GM21390 (cell line): ENCODE measurements at regions not wholly inside any gene's neighbourhood (a gene's known extent, or its start where the extent isn't known, plus 50 kb on each side); places are given as distances from the start of the nearest gene placed in this dataset.

ENCODE experiments used
- ATAC-seq: cut with Tn5 transposase; IDR thresholded peaks from one replicate; pipeline ENCODE4 v1.9.1; 2021; ENCODE audit not compliant: unreplicated experiment

- ATAC-seq, result no peak
These were observed 88.4 kb downstream of the VEGFA start for GRCh38 chr6:43858161-43859153.

GRCh38 chr6:43856005-43856765, 86.2 kb downstream of the VEGFA start:
- ATAC-seq, result no peak

- no peak for ATAC-seq
These were observed 85.2 kb downstream of the VEGFA start for GRCh38 chr6:43855247-43855646.

GRCh38 chr6:43853066-43853650, 83.1 kb downstream of the VEGFA start:
- no peak for ATAC-seq

GRCh38 chr6:43852350-43852864, 82.4 kb downstream of the VEGFA start:
- no peak for ATAC-seq

GRCh38 chr6:43851204-43851865, 81.3 kb downstream of the VEGFA start:
- no peak for ATAC-seq

GRCh38 chr6:43850314-43851203, 80.5 kb downstream of the VEGFA start:
- ATAC-seq, result no peak

- no peak for ATAC-seq
These were observed 79.8 kb downstream of the VEGFA start for GRCh38 chr6:43849844-43850243.

GRCh38 chr6:43848671-43849391, 78.8 kb downstream of the VEGFA start:
- no peak for ATAC-seq

- no peak for ATAC-seq
These were observed 78.0 kb downstream of the VEGFA start for GRCh38 chr6:43847741-43848630.

- ATAC-seq, result no peak
These were observed 76.5 kb downstream of the VEGFA start for GRCh38 chr6:43846556-43846955.

- ATAC-seq, result no peak
These were observed 75.6 kb downstream of the VEGFA start for GRCh38 chr6:43845646-43846045.

GRCh38 chr6:43843669-43844171, 73.7 kb downstream of the VEGFA start:
- no peak for ATAC-seq

- ATAC-seq, result no peak
These were observed 73.2 kb downstream of the VEGFA start for GRCh38 chr6:43843097-43843645.

- no peak for ATAC-seq
These were observed 72.3 kb downstream of the VEGFA start for GRCh38 chr6:43842231-43842794.

GRCh38 chr6:43840490-43841218, 70.6 kb downstream of the VEGFA start:
- no peak for ATAC-seq
